NK-92 treated with Interleukin-12 subunit alpha and Interleukin-12 subunit beta, amount 100 ng/mL, for 24 hours (cell line): ENCODE measurements at regions not wholly inside any gene's neighbourhood (a gene's known extent, or its start where the extent isn't known, plus 50 kb on each side); places are given as distances from the start of the nearest gene placed in this dataset.
"Not testable (repeated sequence)": the region's sequence is repeated elsewhere in the genome, so short reads cannot be mapped to it uniquely, and the experiment has no call there.

Experiments used
- DNase-seq: peaks from one replicate; lab custom pipeline; 2025; lab: John Stamatoyannopoulos, UW

DNA sequence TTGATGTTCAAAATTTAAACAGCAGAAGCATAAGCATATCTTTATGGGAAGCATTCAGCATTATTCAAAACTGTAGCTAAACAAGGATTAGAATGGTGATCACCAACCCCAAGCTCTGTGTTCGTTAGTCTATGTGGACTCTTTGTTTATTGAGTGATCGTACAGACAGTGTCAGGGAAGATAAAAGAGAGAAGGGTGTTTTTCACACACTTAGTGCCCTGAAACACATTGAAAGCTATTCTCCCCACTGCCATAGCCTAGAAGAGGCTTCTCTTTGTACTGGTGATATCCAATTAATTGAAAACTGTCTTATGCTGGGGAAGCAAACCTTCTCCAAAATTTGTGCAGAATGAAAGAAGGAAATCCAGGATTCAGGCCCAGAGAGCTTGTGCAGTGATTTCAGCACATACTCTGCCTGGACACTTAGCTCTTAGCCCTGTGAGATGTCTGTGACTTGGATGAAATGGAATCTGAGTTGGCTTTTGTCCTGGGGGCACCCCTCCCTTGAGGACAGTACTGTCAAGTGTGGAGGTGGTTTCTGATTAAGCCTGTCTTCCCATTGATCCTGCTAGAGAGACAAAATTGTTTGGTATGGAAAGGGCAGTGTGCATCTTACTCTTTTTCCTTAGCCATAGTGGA, 125.7 kb upstream of the MTHFD1L start:
- DNase-seq, result no peak

DNA sequence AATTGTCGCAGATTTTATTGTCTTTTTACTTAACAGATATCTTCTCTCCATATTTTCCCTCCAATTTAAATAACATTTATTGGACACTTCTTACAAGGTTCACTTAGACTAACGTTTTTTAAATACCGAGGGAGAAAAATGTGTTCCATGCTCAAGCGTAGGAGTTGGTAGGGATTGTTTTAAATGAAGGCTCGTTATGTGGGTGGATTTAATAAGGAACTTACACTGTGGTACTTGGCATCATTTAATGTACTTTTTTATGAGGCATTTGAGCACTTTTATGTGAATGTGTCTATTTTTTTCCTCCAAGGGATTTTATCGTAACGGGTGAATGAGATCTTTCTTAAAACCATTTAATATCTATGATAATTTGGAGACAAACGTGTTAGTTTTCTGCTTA, 125.0 kb upstream of the MTHFD1L start:
- DNase-seq, result no peak

DNA sequence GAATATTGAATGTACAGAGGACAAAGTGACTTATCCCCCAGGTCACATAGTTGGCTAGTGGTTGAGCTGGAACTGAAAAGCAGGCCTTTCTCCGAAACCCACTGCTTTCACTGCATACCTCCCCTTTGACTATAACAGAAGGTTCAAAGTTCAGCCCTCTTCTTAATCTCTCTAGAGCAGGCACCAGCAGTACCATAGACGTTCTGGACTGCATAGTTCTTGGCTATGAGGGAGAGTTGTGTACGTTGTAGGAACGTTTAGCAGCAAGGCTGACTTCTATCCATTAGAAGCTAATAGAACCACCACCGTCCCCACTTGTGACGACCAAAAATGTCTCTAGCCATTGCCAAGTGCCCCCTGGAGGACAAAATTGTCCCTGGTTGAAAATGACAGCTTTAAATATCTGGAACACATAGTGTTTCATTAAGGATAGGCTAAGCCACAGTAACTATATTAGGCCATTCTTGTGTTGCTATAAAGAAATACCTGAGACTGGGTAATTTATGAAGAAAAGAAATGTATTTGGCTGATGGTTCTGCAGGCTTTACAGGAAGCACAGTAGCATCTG, 123.8 kb upstream of the MTHFD1L start:
- DNase-seq, result no peak

DNA sequence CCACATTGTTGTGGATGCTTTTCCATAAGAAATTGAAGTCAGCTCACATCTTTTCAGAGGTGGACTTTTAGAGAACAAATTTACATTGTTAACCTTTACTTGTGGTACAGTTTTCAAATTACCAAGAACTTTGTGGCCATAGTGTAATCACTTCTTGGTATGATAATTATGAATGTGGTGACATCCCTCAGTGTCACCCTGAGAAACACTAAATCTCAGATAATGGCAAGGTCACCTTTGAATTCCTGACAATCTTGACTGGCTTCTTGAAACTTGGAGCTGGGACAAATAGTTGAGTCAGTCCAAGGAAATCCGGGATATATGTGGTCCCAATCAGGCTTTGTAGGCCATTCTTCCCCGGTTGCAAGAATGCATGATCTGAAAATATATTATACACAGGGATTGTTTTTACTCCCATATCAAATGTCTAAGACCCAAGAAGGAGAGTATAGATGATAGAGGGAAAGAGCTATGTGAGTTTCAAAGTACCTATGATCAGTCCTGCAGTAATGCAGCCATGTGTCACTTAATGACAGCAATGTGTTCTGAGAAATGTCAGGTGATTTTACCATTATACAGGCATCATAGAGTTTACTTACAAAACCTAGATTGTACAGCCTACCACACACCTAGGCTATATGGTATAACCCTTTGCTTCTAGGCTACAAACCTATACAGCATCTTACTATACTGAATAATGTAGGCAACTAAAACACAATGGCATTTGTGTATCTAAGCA, 120.8 kb upstream of the MTHFD1L start:
- DNase-seq, result no peak

DNA sequence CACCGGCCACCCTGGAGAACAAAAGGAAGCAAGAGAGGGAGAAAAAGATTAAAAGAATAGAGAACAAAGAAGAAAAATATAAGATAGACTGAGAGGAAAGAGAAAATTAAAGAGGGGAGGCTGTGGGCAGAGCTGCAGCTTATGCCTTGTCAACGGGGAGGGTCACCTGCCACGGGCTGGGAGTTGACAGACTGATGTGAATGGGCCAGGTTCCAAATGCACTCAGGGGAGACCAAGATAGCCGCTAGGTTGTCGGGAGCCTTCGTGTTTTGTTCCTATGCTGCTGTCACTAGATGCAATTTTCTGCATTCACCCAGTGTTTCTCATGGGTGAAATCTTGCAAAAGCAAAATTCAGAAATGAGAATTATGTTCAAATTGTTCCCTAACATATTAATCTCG, 119.6 kb upstream of the MTHFD1L start:
- DNase-seq, result no peak

DNA sequence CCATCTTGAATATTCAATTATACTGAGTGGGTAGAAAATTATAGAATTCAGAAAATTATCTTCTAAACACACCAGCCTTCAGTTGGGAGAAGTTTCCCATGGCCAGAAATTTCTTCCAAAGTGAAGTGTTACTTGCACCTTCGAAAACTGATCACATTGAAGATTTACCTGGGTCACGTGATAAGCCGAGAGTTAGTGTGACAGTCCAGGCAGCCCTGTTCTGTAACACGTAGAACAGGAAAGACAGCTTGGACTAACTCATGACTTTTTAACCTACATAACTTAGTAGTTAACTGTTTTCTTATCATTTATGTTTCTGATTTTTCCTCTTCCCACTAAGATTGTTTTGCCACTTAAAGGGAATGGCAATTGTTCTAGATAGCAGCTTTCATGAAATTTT, 118.3 kb upstream of the MTHFD1L start:
- DNase-seq, result no peak

DNA sequence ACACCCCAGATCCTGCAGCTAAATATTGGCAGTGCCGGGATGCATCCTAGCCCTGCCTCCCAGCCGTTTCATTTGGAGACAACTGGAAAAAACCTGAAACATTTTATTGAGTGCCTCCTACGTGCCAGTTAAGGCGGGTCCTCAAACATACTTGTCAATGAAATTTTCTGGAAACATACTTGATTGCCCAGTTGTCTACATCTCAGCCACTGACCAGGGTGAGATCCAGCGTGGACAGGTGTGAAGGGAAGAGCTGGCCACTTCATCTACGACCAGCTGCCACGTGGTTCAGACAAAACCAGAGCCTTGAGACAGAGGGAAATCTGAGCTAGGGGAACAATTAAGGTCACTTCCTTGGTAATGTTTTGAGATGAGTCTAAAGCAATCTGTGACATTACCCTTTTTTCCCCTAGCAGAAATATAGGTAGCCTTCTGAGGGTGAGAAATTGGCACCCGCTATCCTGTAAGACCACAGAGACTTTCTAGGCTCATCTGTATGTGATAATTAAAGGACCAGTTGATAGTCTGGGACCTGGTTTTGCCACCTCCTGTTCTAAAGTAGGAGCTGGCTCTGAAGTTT, 116.3 kb upstream of the MTHFD1L start:
- no peak for DNase-seq

DNA sequence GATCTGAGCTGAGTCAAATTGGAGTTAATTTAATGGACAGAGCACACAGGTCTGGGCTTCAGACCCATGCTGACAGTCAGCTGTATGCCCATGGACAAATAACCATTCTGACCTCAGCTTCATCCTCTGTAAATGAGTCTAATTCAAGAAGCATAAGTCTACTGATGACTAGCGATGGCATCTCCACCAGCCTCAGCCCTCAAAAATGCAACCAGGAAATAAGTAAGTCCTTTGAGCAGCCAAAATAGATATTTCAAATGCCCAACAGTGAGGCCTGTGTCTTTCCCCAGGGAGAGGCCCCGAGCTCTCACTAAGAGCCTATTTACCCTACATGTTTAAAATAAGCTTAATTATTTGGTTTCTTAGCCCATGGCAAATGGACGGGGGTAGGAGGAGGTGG, 114.2 kb upstream of the MTHFD1L start:
- DNase-seq, result no peak

DNA sequence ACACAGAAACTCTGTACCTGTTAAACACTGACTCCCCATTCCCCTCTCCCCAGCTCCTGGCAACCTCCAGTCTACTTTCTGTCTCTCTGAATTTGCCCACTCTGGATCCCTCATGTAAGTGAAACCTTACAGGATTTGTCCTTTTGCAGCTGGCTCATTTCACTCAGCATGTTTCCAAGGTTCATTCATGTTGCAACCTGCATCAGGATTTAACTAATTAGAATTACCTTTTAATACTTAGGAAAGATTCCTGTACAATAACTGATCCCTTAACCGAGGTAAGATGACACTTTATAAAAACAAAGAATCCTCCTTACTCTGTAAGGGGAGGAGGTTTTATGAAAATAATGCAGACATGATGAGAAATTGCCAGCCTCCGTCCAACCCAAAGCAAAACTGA, 113.1 kb upstream of the MTHFD1L start:
- no peak for DNase-seq

DNA sequence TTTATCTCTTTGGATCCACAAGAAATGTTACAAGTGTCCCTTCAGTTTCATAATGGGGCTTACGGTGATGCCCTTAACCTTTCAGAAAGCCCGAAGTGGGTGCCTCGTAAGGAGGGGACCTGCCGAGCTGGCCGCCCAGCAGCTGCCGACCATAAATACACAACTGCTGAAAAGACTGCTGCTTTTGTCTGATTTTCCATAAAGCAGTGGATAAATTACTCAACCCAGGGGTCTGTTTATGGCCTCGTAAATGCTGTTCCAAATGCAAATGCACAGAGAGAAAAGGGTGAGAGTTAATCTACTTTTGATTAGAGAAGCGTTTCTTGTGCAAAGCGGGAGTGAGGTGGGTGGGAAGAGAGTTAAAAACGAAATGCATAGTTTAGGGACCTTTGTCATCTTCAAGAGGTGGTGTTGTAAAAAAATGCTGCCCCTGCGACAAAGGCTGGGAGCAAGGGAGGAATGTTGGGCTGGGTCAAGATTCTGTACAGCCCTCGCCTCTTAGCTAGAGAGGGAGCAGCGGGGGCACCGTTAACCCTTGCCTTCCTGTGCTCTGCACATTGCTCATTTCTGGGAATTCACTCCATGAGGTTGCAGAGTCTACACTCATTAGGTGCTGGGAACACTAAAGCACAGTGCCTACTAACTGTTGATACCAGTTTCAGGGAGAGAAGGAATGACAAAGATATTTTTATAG, 112.0 kb upstream of the MTHFD1L start:
- no peak for DNase-seq

DNA sequence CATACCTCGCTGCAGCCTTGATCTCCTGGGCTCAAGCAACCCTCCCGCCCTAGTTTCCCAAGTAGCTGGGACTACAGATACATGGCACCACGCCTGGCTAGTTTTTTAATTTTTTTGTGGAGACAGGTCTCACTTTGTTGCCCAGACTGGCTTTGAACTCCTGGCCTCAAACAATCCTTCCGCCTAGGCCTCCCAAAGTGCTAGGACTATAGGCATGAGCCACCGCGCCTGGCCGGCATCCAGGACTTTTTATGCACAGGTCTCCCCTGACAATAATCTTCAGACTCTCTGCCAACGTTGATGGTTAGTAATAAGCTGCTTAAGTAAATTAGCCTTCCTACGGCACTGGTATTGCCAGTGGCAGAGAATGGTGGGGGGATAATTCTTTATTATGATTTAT, 110.5 kb upstream of the MTHFD1L start:
- DNase-seq, result no peak

DNA sequence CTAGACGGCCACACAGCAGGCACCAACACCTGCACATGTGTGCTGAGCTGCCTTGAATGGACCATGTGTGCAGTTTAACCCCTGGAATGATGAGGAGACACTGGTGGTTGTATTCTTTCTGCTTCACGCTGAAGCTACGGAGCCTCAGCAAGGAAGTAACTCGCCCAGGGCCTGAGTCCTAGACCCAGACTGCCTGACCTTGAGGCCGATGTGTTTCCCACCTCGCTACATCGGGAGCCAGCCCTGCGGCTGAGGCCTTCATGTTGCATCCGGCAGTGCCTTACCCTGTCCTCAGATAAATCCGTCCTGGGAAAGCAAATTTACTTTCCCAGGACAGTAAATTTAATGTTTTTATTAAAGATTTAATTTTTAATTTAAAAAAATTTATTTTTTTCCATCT, 110.0 kb upstream of the MTHFD1L start:
- no peak for DNase-seq

DNA sequence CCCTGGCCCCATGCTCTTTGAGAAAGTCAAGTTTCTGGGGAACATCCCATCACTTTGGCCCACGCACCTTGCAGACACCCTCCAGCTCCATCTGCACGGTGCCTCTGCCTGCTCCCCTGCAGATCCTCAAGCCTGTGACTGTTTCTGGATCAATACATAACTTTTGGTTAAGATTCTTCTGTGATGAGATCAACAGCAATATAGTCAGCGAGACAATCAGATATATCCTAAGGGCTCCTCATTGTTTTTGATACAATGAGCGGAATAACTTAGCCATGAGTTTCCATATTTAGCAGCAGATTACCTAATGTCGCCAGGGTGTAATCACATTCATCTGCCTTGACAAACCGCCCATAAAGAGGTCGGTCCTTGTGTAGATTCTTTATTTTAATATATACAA, 109.3 kb upstream of the MTHFD1L start:
- no peak for DNase-seq

DNA sequence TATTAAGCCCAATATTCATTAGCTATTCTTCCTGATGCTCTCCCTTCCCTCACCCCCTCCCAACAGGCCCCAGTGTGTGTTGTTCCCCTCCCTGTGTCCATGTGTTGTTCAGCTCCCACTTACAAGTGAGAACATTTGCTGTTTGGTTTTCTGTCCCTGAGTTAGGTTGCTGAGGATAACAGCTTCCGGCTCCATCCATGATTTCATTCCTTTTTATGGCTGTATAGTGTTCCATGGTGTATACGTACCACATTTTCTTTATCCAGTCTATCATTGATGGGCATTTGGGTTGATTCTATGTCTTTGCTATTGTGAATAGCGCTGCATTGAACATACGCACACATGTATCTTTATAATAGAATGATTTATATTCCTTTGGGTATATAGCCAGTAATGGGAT, 107.7 kb upstream of the MTHFD1L start:
- DNase-seq, result not testable (repeated sequence)

DNA sequence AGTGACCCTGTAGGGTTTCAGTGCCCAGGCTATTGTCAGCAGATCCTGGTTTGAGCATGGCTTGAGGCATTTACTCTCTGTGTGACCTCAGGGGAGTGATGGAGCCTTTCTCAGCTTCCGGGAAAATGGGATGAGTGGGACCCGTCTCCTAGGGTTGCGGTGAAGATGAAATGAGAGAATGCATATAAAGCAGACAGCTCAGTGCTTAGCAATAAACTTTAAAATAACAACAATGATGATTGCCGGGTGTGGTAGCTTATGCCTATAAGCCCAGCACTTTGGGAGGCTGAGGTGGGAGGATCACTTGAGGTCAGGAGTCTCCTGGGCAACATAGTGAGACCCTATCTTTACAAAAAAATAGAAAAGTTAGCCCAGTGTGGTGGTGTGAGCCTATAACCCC, 106.0 kb upstream of the MTHFD1L start:
- DNase-seq, result no peak

DNA sequence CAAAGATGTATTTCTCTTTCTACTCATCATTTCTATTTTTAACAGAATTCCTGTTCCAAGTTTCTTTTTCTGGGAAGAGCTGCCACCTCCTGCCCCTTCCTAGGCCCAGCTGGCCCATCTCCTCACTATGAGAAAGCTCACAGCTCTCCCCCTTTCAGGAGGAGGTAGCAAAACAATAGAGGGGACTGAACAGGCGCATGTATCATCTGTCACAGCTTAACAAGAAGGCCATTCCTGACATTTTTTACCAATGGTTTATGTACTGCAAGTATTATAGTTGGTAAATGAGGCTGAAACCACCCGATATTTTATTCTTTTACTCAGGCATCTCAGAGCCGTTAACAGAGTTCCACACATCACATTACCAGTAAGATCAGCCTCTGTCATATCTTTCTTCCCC, 103.7 kb upstream of the MTHFD1L start:
- no peak for DNase-seq

DNA sequence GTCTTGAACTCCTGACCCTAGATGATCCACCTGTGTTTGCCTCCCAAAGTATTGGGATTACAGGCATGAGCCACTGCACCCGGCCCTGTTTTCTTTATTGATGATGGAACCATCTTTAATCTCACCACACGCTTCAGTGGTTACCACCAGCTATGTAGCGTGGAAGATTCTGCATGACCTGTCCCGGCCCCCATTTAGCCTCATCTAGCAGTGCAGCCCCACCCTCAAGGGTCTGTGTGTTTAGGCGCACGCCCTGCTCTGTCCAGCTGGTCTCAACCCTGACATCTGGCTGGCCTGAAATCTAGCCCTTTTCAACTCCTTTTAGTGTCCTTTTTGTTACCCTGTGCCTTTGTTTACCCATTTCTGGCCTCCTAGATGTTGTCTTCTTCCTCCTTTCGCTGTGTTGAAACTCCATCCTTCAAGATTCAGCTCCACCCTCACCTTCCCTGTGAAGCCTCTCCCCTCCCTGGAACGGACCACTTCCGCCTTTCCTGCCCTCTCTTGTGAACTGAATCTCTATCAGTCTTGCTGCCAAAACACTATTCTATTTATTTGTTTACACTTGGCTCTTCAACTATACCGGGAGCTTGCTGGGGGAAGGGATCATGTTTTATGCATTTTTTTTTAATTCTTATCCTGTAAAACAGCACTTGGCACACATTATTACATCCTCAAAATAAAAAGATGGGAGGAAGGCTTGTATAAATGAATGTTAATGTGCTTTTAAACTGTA, 101.0 kb upstream of the MTHFD1L start:
- DNase-seq, result no peak

DNA sequence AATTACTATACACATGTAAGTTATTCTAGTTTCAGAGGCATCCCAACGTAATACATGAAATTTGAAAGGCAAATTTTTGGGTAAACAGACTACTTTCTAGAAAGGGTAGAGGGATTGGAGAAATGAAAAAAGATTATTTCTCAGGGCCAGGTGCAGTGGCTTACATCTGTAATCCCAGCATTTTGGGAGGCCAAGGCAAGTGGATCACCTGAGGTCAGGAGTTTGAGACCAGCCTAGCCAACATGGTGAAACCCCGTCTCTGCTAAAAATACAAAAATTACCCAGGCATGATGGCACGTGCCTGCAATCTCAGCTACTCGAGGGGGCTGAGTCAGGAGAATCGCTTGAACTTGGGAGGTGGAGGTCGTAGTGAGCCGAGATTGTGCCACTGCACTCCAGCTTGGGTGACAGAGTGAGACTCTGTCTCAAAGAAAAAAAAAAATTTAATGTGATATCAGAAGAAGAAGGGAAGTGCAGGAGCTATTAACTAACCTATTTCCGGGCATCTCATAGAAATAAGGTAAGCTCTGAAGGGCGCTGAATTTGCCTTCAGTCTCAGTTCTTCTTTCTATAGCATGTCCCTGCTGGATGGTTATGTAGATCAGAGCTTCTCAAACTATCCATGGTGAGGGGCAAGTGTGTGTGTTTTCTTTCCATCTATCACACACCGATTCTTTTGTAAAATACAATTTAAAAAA, 100.3 kb upstream of the MTHFD1L start:
- DNase-seq, result no peak

DNA sequence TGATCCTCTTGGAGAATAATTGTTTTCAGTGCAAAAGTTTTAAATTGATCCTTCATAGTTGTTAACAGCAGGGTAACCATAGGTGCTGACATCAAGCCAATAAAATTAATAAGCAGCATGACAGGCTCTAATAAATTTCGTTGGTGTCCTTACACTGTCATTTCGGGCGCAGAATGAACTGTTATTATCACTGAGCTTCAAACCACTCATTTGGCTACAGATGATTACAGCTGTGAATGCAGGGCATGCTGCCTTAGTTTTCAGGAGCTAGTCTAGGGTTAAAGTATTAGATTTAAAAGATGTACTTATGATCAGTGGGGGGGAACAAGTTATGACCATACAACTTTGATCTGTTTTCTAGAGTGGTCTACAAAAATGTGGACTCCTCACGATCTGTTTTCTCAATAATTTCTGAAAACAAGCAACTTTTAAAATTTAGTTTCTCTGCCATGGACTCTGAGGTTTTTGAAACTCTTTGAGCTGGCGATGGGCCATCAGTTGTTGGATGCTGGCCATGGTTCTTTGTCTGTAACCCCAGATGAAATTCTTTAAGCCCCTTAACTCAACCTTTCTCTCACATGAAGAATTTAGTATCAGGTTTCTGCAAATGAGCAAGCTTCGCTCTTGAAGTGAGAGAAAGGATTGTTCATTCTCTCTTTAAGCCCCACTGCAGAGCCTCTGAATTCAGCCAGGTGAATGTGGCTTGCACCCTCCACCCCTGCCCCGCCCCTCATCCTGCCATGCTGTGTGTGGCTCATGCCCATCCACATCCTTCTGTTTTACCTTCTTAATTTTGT, 99.1 kb upstream of the MTHFD1L start:
- no peak for DNase-seq

DNA sequence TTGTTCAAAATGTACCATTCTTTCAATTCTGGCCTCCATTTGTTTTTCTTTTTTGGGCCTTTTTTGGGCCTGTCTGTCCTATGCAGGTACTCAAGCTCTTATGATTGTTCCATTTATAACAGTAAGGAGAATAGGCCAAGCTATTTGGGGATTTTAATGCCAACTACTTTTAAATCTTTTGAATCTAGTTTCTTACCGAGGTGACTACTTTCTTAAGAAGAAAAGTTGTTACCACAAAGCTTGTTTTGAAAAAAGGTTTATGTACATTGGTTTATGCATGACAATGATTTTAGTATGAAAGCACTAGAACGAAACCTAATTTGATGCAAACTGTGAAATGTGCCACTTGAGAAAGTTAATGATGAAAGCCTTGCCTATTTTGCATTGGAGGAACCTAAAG, 98.3 kb upstream of the MTHFD1L start:
- no peak for DNase-seq
